ENCODE measurements at regions not wholly inside any gene's neighbourhood (a gene's known extent, or its start where the extent isn't known, plus 50 kb on each side); places are given as distances from the start of the nearest gene placed in this dataset.
"Not testable (repeated sequence)": the region's sequence is repeated elsewhere in the genome, so short reads cannot be mapped to it uniquely, and the experiment has no call there.

DNA sequence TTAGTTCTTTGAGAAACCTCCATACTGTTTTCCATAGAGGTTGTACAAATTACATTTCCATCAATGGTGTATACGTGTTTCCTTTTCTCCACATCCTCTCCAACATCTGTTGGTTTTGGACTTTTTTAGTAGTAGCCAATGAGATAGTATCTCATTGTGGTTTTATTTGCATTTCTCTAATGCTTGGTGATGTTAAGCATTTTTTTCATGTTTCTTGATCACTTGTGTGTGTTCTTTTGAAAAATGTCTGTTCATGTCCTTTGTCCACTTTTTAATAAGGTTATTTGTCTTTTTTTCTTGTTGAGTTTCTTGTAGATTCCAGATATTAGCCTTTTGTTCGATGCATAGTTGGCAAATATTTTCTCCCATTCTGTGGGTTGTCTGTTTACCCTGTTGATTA, 392.3 kb upstream of the ZEB2 start:
- Histone ChIP-seq H3K27me3 (ENCODE audit: control insufficient read depth, insufficient read depth, low read length) (no peaks in the 10 kb centered on the region), H3K36me3 (replicated peaks; ENCODE audit: control insufficient read depth, insufficient read depth, low read length) (no peaks in the 10 kb centered on the region), H3K4me3 (ENCODE audit: insufficient read depth, low read depth, low read length) (no peak overlapping the region)
- no peak for DNase-seq

DNA sequence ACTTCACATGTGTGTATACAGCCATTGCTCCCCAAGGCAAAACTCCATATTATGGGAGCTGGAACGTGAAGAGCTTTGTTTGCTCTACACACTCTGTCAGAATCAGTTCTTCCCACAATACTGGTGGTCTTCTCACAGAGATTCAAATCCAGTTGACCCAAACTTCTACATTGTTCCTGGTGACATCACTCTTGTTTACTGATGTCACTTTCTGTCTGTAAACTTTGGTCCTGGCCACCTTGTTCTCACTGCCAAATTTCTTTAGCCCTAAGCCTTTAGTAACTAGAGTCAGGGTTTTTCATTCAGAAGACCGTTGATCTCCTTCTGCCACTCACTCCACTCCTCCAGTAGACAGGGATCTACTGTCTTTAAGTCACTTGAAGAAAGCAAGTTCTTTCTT, 386.0 kb upstream of the ZEB2 start:
- no peaks in the 10 kb centered on the region for H3K27me3 ChIP-seq (ENCODE audit: control insufficient read depth, insufficient read depth, low read length)
- H3K4me3 ChIP-seq (ENCODE audit: insufficient read depth, low read depth, low read length), result no peak overlapping the region
- H3K36me3 ChIP-seq (replicated peaks; ENCODE audit: control insufficient read depth, insufficient read depth, low read length), result no peaks in the 10 kb centered on the region
- no peak for DNase-seq

DNA sequence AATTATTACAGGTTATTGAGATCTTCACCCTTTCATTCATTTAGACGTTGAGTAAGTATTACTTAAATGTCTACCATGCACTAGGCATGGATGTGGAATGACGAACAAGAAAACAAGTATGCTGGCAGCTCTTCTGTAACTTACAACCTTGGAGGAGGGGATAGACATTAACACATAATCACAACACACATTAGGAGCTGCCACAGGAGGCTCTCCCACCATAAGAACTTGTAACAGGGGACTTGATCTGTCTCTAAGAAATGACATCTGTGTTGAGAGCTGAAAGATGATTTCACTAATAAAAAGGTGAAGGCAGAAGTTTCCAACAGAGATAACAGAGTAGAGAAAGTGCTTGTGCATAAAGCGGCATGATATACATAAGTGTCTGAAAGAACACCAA, 384.7 kb upstream of the ZEB2 start:
- no peak overlapping the region for H3K4me3 ChIP-seq (ENCODE audit: insufficient read depth, low read depth, low read length)
- H3K36me3 ChIP-seq (replicated peaks; ENCODE audit: control insufficient read depth, insufficient read depth, low read length), result no peaks in the 10 kb centered on the region
- no peaks in the 10 kb centered on the region for H3K27me3 ChIP-seq (ENCODE audit: control insufficient read depth, insufficient read depth, low read length)
- no peak for DNase-seq

DNA sequence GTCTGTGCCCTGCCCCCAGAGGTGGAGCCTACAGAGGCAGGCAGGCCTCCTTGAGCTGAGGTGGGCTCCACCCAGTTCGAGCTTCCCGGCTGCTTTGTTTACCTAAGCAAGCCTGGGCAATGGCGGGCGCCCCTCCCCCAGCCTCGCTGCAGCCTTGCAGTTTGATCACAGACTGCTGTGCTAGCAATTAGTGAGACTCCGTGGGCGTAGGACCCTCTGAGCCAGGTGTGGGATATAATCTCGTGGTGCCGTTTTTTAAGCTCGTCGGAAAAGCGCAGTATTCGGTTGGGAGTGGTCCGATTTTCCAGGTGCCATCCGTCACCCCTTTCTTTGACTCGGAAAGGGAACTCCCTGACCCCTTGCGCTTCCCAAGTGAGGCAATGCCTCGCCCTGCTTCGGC, 383.1 kb upstream of the ZEB2 start:
- not testable (repeated sequence) for DNase-seq; H3K36me3 ChIP-seq (replicated peaks; ENCODE audit: control insufficient read depth, insufficient read depth, low read length); H3K27me3 ChIP-seq (ENCODE audit: control insufficient read depth, insufficient read depth, low read length)
- peak overlapping the region; percentile 31; the same call in 1 of the 2 replicates for H3K4me3 ChIP-seq (ENCODE audit: insufficient read depth, low read depth, low read length)

DNA sequence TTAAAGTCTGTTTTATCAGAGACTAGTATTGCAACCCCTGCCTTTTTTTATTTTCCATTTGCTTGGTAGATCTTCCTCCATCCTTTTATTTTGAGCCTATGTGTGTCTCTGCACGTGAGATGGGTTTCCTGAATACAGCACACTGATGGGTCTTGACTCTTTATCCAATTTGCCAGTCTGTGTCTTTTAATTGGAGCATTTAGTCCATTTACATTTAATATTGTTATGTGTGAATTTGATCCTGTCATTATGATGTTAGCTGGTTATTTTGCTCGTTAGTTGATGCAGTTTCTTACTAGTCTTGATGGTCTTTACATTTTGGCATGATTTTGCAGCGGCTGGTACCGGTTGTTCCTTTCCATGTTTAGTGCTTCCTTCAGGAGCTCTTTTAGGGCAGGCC, 381.5 kb upstream of the ZEB2 start:
- not testable (repeated sequence) for H3K27me3 ChIP-seq (ENCODE audit: control insufficient read depth, insufficient read depth, low read length); H3K4me3 ChIP-seq (ENCODE audit: insufficient read depth, low read depth, low read length); H3K36me3 ChIP-seq (replicated peaks; ENCODE audit: control insufficient read depth, insufficient read depth, low read length); DNase-seq

DNA sequence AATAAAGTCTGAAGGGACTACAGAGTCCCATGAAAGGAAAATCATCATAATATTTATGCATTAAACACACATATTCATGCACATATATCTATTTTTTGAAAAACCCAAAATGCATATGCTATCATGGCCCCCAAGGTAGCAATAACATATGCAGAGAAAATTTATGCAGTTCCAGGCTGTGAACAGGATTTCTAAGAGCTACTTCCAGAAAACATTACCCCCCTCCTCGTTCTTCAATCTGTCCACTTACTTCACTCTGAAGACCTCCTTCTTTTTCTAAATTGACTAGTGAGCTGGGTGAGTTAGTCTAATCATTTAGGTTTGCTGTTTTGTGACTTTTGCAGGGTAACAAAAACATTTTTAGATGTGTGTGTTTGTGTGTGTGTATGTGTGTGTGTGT, 376.4 kb upstream of the ZEB2 start:
- Histone ChIP-seq H3K36me3 (replicated peaks; ENCODE audit: control insufficient read depth, insufficient read depth, low read length) (no peaks in the 10 kb centered on the region), H3K4me3 (ENCODE audit: insufficient read depth, low read depth, low read length) (no peak overlapping the region), H3K27me3 (ENCODE audit: control insufficient read depth, insufficient read depth, low read length) (no peaks in the 10 kb centered on the region)
- no peak for DNase-seq

DNA sequence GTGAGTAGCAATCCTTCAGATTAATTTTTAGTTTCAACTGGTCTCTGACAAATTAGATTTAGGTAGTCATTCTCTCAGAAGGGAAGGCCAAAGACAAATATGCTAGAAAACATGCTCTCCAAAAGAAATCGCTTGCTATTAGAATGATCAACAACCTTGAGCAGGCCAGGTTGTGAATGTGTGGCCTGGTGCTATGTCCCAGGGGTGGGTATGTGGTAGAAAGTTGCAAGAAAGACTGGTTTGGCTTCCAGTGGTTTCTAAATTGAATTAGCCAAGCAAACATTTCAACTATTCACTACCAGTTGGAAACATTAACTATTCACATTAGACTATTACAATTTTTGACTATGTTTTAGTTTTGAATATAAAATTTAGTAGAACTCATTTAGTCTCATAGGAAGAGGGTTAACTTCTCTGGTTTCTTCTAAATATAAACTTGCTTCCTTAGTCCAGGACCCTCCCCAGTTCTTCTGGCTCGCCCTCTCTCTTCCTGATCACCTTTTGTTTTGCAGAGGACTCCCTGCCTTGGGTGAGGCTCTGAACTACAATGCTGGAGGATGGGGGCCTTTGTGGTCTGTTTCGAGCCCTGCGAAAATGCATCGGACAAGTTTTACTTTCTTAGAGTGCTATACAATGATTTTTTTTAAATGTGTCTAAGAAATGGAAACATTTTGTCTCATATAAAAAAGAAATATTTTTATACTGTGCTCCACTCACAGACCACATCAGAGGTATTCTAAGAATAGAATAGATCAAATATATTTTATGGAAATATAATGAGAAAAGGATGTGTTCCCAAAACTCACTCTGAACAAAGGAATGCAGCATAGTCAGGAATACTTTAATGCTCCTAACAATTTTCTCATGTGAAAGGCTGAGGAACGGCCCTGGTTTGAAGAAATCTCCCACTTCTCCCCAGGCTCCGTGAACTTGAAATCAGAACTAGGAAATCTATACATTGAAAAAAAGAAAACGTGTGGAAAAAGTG, 375.0 kb upstream of the ZEB2 start:
- no peaks in the 10 kb centered on the region for H3K27me3 ChIP-seq (ENCODE audit: control insufficient read depth, insufficient read depth, low read length)
- peak; percentile 33 for DNase-seq

DNA sequence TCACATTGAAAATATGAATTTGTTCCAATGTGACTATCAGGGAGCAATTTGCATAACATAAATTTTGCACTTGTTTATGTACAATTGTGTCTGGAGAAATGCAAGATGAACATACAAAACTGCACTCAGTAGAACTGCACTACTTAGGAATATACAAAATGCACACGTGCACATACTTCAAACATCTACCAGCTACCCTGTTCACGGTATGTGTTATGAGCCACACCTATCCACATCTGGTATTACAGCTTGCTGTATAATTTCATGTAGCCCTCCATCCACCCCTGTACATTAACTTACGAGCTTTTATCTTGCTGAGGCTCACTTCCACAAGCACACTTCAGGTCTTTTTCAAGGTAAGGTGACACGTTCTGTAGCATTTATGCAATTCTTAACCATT, 373.5 kb upstream of the ZEB2 start:
- H3K27me3 ChIP-seq (ENCODE audit: control insufficient read depth, insufficient read depth, low read length), result no peaks in the 10 kb centered on the region
- DNase-seq, result no peak
- no peak overlapping the region for H3K4me3 ChIP-seq (ENCODE audit: insufficient read depth, low read depth, low read length)
- no peaks in the 10 kb centered on the region for H3K36me3 ChIP-seq (replicated peaks; ENCODE audit: control insufficient read depth, insufficient read depth, low read length)

More for the DNA sequence above, 375.0 kb upstream of the ZEB2 start:
- no peaks in the 10 kb centered on the region for H3K36me3 ChIP-seq (replicated peaks; ENCODE audit: control insufficient read depth, insufficient read depth, low read length)
- no peak overlapping the region for H3K4me3 ChIP-seq (ENCODE audit: insufficient read depth, low read depth, low read length)

DNA sequence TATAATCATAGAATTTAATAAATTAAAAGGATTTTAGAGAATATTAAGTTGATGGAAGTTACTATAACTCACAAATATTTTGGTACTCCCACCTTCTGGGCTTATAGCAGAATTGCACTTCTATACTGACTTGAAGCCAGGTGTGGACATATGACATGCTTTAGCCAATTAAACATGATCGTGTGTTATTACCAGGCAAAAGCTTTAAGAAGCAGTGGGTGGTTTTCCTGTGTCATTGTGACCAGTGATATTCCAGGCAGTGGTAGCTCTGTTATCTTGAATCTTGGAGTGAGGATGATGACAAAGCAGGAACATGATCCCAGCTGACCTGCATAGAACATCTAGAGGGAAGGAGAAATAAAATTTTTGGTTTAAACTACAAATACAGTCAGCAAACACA, 370.9 kb upstream of the ZEB2 start:
- no peaks in the 10 kb centered on the region for H3K27me3 ChIP-seq (ENCODE audit: control insufficient read depth, insufficient read depth, low read length)
- DNase-seq, result no peak
- no peaks in the 10 kb centered on the region for H3K36me3 ChIP-seq (replicated peaks; ENCODE audit: control insufficient read depth, insufficient read depth, low read length)
- no peak overlapping the region for H3K4me3 ChIP-seq (ENCODE audit: insufficient read depth, low read depth, low read length)

DNA sequence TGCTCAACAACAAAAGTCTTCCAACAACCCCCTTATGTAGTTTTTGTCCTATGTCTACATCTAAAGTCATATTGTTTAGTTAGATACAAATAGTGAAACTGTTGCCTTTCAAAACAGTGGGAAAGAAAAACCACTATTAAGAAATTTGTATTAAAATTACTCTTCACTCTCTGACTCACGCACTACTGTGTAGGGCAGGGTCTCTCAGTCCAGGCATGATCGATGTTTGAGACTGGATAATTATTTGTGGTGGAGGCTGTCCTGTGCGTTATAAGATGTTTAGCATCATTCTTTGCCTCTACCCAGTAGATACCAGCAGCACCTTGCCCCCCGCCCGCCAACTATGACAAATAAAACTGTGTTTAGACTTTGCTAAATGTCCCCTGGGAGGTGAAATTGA, 369.4 kb upstream of the ZEB2 start:
- no peak for DNase-seq
- H3K27me3 ChIP-seq (ENCODE audit: control insufficient read depth, insufficient read depth, low read length), result no peaks in the 10 kb centered on the region
- H3K4me3 ChIP-seq (ENCODE audit: insufficient read depth, low read depth, low read length), result no peak overlapping the region
- no peaks in the 10 kb centered on the region for H3K36me3 ChIP-seq (replicated peaks; ENCODE audit: control insufficient read depth, insufficient read depth, low read length)

DNA sequence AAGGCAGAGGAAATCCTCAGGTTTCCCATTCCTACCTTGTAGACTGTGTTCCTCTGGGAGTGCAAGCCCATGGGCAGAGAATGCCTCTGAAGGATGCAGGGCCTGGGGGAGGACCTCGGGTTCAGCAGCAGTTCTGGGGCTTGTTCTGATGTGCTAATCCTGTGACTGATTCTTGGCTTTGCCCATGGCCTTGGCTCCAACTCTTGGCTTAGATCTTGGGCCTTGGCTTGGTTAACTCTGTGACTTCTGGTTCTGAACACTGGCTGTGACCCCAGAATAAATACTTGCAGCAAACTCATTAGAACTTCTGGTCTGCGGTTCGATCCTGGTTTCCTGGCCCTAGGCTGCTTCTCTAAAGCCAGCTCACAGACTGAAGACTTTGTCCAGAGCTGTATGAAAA, 366.9 kb upstream of the ZEB2 start:
- no peaks in the 10 kb centered on the region for H3K36me3 ChIP-seq (replicated peaks; ENCODE audit: control insufficient read depth, insufficient read depth, low read length)
- DNase-seq, result no peak
- no peak overlapping the region for H3K4me3 ChIP-seq (ENCODE audit: insufficient read depth, low read depth, low read length)
- no peaks in the 10 kb centered on the region for H3K27me3 ChIP-seq (ENCODE audit: control insufficient read depth, insufficient read depth, low read length)

DNA sequence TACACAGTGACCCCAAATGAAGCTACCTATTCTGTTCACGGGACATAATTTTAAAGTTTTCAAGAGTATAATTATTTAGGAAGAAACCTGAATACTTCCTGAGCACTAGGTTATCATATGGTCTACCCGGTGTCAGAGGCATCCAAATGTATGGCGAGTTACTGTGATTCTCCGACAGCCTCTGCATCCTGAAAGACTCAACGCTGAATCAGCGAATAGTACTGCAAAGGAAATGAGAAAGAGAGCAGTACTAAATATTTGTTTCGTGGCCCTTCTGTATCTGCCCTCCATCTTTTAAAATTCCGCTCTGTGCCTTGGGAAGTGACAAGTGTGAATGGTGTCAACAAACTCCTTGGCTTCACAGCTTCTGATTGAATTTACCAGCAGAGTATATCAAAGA, 358.0 kb upstream of the ZEB2 start:
- Histone ChIP-seq H3K36me3 (replicated peaks; ENCODE audit: control insufficient read depth, insufficient read depth, low read length) (no peaks in the 10 kb centered on the region), H3K4me3 (ENCODE audit: insufficient read depth, low read depth, low read length) (no peak overlapping the region), H3K27me3 (ENCODE audit: control insufficient read depth, insufficient read depth, low read length) (no peaks in the 10 kb centered on the region)
- no peak for DNase-seq

DNA sequence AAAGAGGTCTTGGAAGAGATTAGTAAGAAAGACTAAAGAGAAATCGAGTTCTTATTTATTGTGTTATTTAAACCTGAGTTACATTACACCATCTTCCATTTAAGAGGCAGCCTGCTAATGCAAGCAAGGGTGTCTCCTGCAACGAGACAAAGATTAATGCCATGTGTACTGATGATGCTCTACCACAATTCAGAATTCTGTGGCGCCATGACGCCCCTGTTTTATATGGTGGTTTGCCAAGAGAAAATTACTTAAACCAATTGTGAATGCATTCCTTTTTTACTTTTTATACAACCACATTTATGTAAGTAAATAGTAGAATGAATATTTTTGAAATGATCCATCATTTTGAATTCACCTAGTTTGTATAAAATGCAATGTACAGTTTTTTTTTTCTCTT, 356.1 kb upstream of the ZEB2 start:
- DNase-seq, result no peak
- Histone ChIP-seq H3K4me3 (ENCODE audit: insufficient read depth, low read depth, low read length) (no peak overlapping the region), H3K36me3 (replicated peaks; ENCODE audit: control insufficient read depth, insufficient read depth, low read length) (no peaks in the 10 kb centered on the region), H3K27me3 (ENCODE audit: control insufficient read depth, insufficient read depth, low read length) (no peaks in the 10 kb centered on the region)

DNA sequence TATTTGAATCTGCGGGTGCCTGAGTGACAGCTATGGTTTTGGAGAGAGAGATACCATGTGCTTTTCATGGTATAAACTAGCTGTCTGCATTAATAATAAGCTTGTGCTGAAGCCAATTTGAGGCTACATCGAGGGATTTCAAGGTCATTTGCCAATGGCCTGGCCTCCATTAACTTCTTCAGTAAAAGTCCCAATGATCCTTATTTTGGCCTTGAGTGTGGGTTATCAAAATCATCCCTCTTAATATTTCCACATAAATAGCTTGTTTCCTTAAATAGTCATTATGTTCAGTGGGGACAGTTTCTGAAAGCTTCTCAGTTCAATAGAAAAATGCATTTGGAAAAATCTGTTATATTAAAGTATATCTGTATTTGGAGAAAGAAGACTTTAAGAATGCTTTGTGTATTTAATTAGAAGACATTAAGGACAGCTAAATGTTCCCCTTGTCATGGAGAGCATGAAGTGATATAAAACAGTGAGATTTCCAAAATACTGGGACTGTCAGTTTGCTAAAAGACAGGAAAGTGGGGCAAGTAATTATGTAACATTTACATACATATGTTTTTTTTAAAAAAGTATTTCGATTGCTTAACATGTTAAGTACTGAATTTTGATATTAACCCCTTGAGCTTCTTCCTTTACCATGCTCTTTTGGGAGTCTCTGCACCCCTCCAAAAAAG, 355.5 kb upstream of the ZEB2 start:
- H3K36me3 ChIP-seq (replicated peaks; ENCODE audit: control insufficient read depth, insufficient read depth, low read length), result no peaks in the 10 kb centered on the region
- DNase-seq, result no peak
- no peak overlapping the region for H3K4me3 ChIP-seq (ENCODE audit: insufficient read depth, low read depth, low read length)
- no peaks in the 10 kb centered on the region for H3K27me3 ChIP-seq (ENCODE audit: control insufficient read depth, insufficient read depth, low read length)

DNA sequence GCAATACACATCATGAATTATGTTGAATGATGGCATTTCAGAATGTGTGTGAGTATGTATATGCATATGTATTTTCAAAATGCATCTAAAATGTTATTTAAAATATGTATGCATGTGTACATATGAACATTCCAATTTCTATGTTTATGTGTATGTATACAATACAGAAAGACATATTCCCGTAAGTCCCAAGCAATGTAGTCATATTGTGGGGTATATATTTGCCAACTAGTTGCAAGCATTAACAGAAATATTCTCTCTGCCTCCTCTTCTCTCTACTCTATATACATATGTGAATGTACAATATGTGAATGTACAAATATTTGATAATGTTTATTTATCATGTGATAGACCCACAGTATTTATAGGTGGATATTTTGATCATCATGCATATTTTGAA, 345.8 kb upstream of the ZEB2 start:
- Histone ChIP-seq H3K4me3 (ENCODE audit: insufficient read depth, low read depth, low read length) (no peak overlapping the region), H3K27me3 (ENCODE audit: control insufficient read depth, insufficient read depth, low read length) (no peaks in the 10 kb centered on the region), H3K36me3 (replicated peaks; ENCODE audit: control insufficient read depth, insufficient read depth, low read length) (no peaks in the 10 kb centered on the region)
- no peak for DNase-seq

Measured in H7 (cell line).